NCI-H2196 (cell line): ENCODE measurements at regions not wholly inside any gene's neighbourhood (a gene's known extent, or its start where the extent isn't known, plus 50 kb on each side); places are given as distances from the start of the nearest gene placed in this dataset.

Source experiments
- DNase-seq: peaks from one replicate; lab custom pipeline; 2025; ENCODE audit not compliant: unreplicated experiment; lab: John Stamatoyannopoulos, UW

GRCh38 chr3:64319391-64319790 is 94.1 kb upstream of the PRICKLE2 start:
- DNase-seq = no peak

DNA sequence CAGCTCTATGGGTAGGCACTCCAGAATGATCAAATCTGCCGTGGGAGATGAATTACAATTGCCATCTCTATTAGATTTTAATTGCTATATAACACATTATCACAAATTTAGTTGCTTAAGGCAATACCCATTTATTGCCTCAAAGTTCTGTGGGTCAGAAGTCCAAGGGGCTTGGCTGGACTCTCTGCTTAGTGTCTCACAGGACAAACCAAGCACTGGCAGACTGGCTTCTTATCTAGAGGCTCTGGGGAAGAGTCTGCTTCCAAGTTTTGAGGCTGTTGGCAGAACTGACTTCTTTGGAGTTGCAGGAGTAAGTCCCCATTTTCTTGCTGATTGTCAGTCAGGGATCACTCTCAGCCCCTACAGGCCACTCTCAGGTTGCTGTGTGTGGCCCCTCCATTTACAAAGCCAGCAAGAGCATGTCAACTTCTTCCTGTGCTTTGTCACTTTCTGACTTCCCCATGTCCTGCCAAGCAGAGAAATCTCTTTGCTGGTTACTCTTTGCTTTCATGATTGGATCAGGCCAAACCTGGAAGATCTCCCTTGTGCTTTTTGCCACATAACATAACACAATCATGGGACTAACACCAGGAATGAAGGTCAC is 93.5 kb upstream of the PRICKLE2 start:
- no peak for DNase-seq

DNA sequence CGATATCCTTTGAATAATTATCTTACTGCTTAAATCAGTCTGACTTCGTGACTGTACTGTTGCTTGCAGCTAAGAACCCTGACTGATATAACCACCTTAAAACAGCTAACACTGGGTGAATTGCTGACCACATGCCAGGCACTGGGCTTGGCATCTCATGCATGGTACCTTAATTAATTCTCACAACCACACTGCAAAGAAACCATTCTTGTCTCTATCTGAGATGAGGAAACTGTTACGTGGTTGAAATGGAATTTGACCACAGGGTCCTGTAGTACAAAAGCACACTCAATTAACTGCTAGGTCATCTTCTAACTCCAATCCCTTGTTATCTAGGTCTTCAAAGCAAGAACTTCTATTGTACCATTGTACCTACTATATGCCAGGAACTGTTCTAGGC is 92.7 kb upstream of the PRICKLE2 start:
- no peak for DNase-seq

DNA sequence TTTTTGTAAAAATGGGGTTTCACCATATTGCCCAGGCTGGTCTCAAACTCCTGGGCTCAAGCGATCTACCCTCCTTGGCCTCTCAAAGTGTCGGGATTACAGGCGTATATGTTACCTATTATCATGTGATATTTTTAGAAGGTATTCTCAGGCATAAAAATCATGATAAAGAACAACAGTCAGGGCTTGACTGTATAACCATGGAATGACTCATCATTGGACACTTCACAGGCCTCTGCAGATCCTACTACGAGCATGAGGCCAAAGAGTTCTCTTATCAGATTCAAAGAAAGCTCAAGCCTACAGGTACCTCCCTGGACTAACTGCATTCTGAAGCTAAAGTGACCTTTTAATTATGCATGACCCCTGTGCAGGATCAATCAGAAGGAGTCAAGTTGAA is 91.7 kb upstream of the PRICKLE2 start:
- no peak for DNase-seq

GRCh38 chr3:64311424-64312061 is 86.3 kb upstream of the PRICKLE2 start:
- DNase-seq = no peak

DNA sequence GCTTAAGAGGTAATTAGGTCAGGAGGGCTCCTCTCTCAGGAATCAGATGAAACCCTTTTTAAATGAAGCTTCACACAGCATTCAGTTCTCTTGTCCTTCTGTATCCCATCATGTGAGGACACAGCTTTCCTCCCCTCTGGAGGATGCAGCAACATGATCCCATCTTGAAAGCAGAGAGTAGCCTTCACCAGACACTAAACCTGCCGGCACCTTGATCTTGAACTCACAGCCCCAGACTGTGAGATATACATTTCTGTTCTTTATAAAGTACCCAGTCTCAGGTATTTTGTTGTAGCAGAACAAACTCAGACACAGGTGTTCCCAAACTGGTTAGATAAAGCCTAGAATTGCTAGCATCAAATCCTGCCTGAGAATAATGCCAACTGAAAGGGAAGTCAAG is 83.7 kb upstream of the PRICKLE2 start:
- no peak for DNase-seq

DNA sequence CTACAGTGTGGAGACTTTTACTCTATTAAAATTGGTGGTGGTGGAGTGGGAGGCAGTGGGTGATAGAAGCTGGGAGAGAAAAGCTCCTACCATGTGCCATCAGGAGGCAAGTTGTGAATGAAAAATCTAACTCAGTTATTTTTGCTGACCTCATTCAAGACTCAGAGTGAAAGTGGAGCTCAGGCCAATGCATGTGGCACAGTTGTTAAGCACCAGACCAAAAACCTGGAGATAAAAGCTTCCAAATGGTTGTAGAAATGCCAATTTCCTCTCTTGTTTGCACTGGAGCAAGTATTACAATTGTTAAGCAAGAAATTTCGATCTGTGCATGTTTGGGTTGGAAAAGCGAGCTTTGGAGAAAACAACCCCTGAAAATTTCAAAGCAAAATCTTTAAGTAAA is 81.5 kb upstream of the PRICKLE2 start:
- DNase-seq = no peak

- DNase-seq = no peak
Measured at GRCh38 chr3:64305731-64306130, 80.5 kb upstream of the PRICKLE2 start.

- DNase-seq = no peak
Measured at GRCh38 chr3:64304828-64305410, 79.7 kb upstream of the PRICKLE2 start.

DNA sequence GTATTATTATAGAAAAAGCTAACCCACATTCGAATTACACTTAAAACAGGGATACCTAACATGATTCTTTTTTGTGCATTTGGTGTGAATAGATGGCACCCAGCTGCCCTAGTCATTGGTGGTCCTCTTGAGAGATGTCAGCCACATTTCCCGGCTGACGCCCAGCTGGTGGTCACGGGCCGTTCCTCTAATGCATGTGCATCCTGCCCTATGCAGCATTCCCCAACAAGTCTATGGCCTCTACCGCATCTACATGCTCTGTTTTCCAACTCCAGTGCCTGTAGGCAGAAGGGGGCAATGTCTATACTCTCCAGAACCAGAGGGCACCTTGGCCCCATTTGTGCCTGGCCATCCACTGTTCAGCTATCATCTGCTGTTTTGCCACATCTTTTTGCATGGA is 78.6 kb upstream of the PRICKLE2 start:
- no peak for DNase-seq

- no peak for DNase-seq
Measured at GRCh38 chr3:64303401-64303800, 78.1 kb upstream of the PRICKLE2 start.

- DNase-seq = no peak
Measured at GRCh38 chr3:64301476-64301875, 76.2 kb upstream of the PRICKLE2 start.

- no peak for DNase-seq
Measured at GRCh38 chr3:64300790-64301423, 75.6 kb upstream of the PRICKLE2 start.

GRCh38 chr3:64299206-64299605 is 73.9 kb upstream of the PRICKLE2 start:
- DNase-seq = no peak

DNA sequence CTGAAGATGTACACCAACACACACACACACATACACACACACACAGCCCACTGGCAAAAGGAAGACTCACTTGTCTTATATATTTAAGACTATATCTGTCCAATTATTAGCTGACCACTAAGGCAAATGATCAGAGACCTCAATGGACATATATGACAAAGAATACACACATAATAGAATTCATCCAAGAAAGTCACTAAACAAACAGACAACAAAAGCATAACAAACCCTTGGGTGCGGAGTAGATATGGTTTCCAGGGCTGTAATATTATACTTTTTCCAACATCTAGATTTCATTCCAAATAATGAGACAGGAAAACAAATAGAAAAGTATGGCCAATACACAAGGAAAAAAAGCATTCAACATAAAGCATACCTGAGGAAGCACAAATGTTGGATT is 72.3 kb upstream of the PRICKLE2 start:
- DNase-seq = no peak

DNA sequence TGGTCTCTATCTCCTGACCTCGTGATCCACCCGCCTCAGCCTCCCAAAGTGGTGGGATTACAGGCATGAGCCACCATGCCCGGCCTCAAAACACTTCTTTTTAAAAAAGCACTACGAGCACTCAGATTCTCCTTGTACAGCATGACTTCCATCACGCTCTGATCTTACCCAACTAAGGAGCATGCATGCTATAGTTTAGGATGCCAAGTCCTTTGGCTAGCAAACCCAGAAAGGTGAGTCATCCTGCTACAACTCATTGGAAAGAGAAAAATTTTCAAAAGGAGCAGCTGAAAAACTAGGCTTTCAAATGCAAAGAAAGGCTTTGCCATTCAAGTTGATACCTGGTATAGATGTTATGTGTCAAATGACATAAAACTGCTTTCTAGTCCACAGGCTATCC is 70.3 kb upstream of the PRICKLE2 start:
- no peak for DNase-seq

DNA sequence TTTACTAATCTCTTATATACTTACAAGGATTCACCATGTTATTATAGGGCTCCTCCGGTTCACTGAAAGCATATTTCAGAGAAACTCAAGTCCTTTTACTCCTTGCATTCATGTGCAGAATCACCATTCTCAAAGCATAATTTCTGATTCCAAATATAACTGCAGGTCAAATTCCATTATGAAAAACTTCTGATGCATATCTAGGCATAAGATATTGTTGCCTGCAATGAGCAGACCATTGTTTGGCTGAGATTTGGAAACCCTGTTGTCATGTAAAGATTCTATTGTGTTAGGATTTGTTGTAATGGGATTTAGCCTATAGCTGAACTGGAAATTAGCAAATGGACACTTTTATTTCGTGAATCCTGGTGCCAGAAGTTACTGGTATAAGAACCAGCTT is 69.5 kb upstream of the PRICKLE2 start:
- no peak for DNase-seq

DNA sequence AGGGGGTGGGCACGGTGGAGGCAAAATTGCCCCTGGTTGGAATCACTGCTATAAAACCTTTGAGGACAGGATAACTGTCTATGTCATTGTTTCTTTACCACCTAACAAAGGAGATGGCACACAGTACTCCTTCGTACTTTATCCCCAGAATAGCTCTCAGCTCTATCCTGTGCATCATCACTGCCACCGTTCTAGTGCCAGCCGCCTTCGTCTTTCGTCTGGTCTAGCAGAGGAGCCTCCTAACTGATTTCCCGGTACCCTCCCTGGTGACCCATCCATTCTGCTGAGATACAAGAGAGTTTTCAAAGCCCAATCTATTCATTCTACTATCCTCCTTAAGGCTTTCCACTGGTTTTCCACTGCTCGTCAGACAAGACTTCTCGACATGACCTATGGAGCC is 67.9 kb upstream of the PRICKLE2 start:
- DNase-seq = no peak

- DNase-seq = no peak
Measured at GRCh38 chr3:64291956-64292355, 66.7 kb upstream of the PRICKLE2 start.

GRCh38 chr3:64291345-64291744 is 66.1 kb upstream of the PRICKLE2 start:
- no peak for DNase-seq

DNA sequence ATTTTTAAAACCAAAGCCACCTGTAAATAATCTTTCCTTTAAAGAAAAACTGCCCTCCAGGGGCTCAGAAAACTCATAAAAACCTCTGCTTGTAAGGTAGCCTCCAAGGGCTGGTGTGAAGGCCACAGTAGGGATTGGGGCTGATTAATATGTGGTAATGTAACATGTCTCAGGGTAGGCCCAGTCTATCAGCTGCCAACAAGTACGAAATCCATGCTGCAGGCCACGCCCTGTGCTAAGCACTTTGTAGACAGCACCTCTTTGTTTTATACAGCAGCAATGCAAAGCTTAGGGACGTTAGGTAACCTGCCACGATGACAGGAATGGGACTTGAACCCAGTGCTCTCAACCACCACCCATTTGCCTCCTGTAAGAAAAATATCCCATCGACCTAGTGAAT is 65.6 kb upstream of the PRICKLE2 start:
- DNase-seq = no peak

DNA sequence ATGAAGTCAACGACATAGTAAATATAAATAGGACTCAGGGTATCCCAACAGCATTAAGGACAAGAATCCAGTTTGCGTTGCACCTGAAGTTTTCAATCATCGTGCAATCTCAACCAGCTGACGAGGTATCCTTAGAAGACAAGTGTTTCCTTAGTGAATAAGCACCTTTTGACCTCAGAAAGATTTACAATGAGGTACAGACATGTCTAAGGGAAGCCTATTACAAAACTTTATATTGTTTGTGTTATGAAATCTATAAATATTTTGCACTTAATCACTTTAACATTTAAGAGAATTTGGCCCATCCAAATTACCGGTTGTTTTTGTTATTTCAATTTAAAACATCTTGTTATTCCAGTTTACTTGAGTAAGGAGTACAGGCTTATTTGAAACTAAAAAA is 64.9 kb upstream of the PRICKLE2 start:
- no peak for DNase-seq
